HepG2 (cell line): ENCODE measurements at regions not wholly inside any gene's neighbourhood (a gene's known extent, or its start where the extent isn't known, plus 50 kb on each side); places are given as distances from the start of the nearest gene placed in this dataset.

ENCODE experiments used
- ATAC-seq: fragments of 200-7000 bp; cut with Tn5 transposase; 3 replicates; pipeline ENCODE4 v1.9.1; 2020; ENCODE audit warnings: mild to moderate bottlenecking, moderate library complexity
- BruUV-seq: library from RNA; stranded (reverse); fragments of 400-500 nt; replicated peaks from 2 replicates; lab custom pipeline; 2021; lab: Mats Ljungman, UMichigan
- CTCF ChIA-PET: fragments of 300-600 bp; formaldehyde crosslinking; extraction: SDS; loops from one replicate; lab custom pipeline; 2021; ENCODE audit warnings: low total read pairs, inconsistent platforms, low intra/inter-chr PET ratio; lab: Yijun Ruan, JAX
- POLR2A ChIA-PET: fragments of 350-600 bp; sonication (Branson Sonifier 250); formaldehyde crosslinking; loops from one replicate; lab custom pipeline; 2020; ENCODE audit warnings: antibody characterized with exemption, inconsistent platforms; lab: Yijun Ruan, JAX
- DNase-seq: peaks from one replicate; pipeline ENCODE4 v3.0.0-alpha.2; 2015; ENCODE audit warnings: low spot score
- FAIRE-seq: peaks from 3 replicates; lab custom pipeline; 2011; peaks lifted over from hg19 to GRCh38; lab: Jason Lieb, UNC
- H2AFZ ChIP-seq: one replicate; pipeline ENCODE4 v1.6.1; 2011; ENCODE audit warnings: low read length, inconsistent platforms
- H3K27ac ChIP-seq: fragments of 300-600 bp; 3 replicates; pipeline ENCODE4 v1.8.0; 2011; ENCODE audit warnings: mixed run types, mild to moderate bottlenecking, mixed read lengths, low read length, inconsistent platforms; ENCODE audit not compliant: insufficient read depth; ENCODE audit errors: extremely low read length
- H3K27me3 ChIP-seq, 2 experiments: fragments of 200-600 bp in 1 of 2; 2 replicates in 1 of 2; 3 replicates in 1 of 2; pipeline versions ENCODE4 v1.6.0 to v1.8.0; 2011; ENCODE audit warnings: low read length in 2 of 2, mild to moderate bottlenecking in 2 of 2, moderate library complexity in 2 of 2, inconsistent platforms in 1 of 2; ENCODE audit not compliant: insufficient read depth in 2 of 2, control insufficient read depth in 1 of 2
- H3K36me3 ChIP-seq, 2 experiments: fragments of 200-600 bp in 1 of 2; replicated peaks in 1 of 2; 2 replicates in 1 of 2; 3 replicates in 1 of 2; pipeline versions ENCODE4 v1.5.1 to v1.8.0; 2011; ENCODE audit warnings: low read length in 2 of 2, inconsistent platforms in 1 of 2; ENCODE audit not compliant: insufficient read depth in 2 of 2, control insufficient read depth in 1 of 2
- H3K4me1 ChIP-seq: 2 replicates; pipeline ENCODE4 v1.5.1; 2012; ENCODE audit warnings: low read length, inconsistent platforms; ENCODE audit not compliant: insufficient read depth
- H3K4me2 ChIP-seq: 2 replicates; pipeline ENCODE4 v1.6.0; 2011; ENCODE audit warnings: low read depth, low read length, inconsistent platforms
- H3K4me3 ChIP-seq, 3 experiments: fragments of 200-600 bp in 1 of 3; sonication (generic), shearing (Covaris generic) in 1 of 3; replicated peaks in 1 of 3; 2 replicates each; pipeline ENCODE4 v1.5.1; 2011 to 2016; ENCODE audit warnings: low read length in 3 of 3, inconsistent platforms in 2 of 3, low read depth in 2 of 3, mild to moderate bottlenecking in 2 of 3, control low read depth in 1 of 3, mixed read lengths in 1 of 3; ENCODE audit not compliant: insufficient read depth in 1 of 3
- H3K79me2 ChIP-seq: one replicate; pipeline ENCODE4 v1.6.1; 2011; ENCODE audit warnings: low read length, inconsistent platforms; ENCODE audit not compliant: insufficient read depth
- H3K9ac ChIP-seq: 2 replicates; pipeline ENCODE4 v1.6.0; 2011; ENCODE audit warnings: mild to moderate bottlenecking, low read depth, low read length, inconsistent platforms; ENCODE audit not compliant: insufficient read depth
- H3K9me3 ChIP-seq: 2 replicates; pipeline ENCODE4 v1.5.1; 2012; ENCODE audit warnings: mild to moderate bottlenecking, low read length
- H4K20me1 ChIP-seq: 2 replicates; pipeline ENCODE4 v1.6.0; 2011; ENCODE audit warnings: inconsistent platforms, mild to moderate bottlenecking, low read length, moderate library complexity; ENCODE audit not compliant: insufficient read depth
- BORCS8-MEF2B ChIP-seq: sonication (generic); formaldehyde crosslinking; IDR thresholded peaks from 2 replicates; pipeline ENCODE4 v1.8.0; 2022; ENCODE audit warnings: mild to moderate bottlenecking, missing genetic modification reagents
- FOXJ3 ChIP-seq: sonication (generic); formaldehyde crosslinking; IDR thresholded peaks from 2 replicates; pipeline ENCODE4 v1.4.0; 2020; ENCODE audit warnings: missing genetic modification reagents, mild to moderate bottlenecking, borderline replicate concordance
- FOXM1 ChIP-seq: sonication (generic); formaldehyde crosslinking; IDR thresholded peaks from 2 replicates; pipeline ENCODE4 v1.5.0; 2020; ENCODE audit warnings: missing genetic modification reagents
- HNRNPH1 ChIP-seq: fragments of 200-400 bp; formaldehyde crosslinking; optimal IDR thresholded peaks from 2 replicates; pipeline ENCODE3; 2017; ENCODE audit warnings: mild to moderate bottlenecking, low read depth, low read length
- MAFF ChIP-seq: IDR thresholded peaks from 2 replicates; pipeline ENCODE4 v1.6.1; 2011; ENCODE audit warnings: low read depth, low read length, improper control_type of control experiment
- MAFK ChIP-seq, 2 experiments: IDR thresholded peaks in 1 of 2; conservative IDR thresholded peaks in 1 of 2; 2 replicates each; pipeline ENCODE4 v1.6.1; 2011; ENCODE audit warnings: improper control_type of control experiment in 2 of 2, low read length in 2 of 2
- RFX1 ChIP-seq: fragments of 450-650 bp; IDR thresholded peaks from 2 replicates; pipeline ENCODE4 v1.6.1; 2017
- ZFP82 ChIP-seq: sonication (generic); formaldehyde crosslinking; IDR thresholded peaks from 2 replicates; pipeline ENCODE4 v1.5.1; 2020; ENCODE audit warnings: mild to moderate bottlenecking, missing genetic modification reagents, borderline replicate concordance
- ZIK1 ChIP-seq: sonication (generic); formaldehyde crosslinking; IDR thresholded peaks from 2 replicates; pipeline ENCODE4 v1.5.0; 2020; ENCODE audit warnings: mild to moderate bottlenecking, low read depth, missing genetic modification reagents, borderline replicate concordance
- ZKSCAN8 ChIP-seq: IDR thresholded peaks from 2 replicates; pipeline ENCODE4 v1.6.1; 2016; ENCODE audit warnings: borderline replicate concordance, missing genetic modification reagents, missing compliant biosample characterization
- ZNF138 ChIP-seq: sonication (generic); formaldehyde crosslinking; IDR thresholded peaks from 2 replicates; pipeline ENCODE4 v1.5.0; 2020; ENCODE audit warnings: mild to moderate bottlenecking, low read depth, missing genetic modification reagents
- ZNF772 ChIP-seq: sonication (generic); formaldehyde crosslinking; IDR thresholded peaks from 2 replicates; pipeline ENCODE4 v1.5.0; 2020; ENCODE audit warnings: mild to moderate bottlenecking, missing genetic modification reagents
- WGBS: methylation state at CpG from one replicate; pipeline ENCODE4 v1.1.6; 2017; ENCODE audit warnings: low lambda C conversion rate; 5-methylcytosine and 5-hydroxymethylcytosine counted together
- in situ Hi-C: cut with HindIII; loops from 2 replicates; pipeline ENCODE4 v1.10.0; 2017; ENCODE audit warnings: low pct_unique_long_range_greater_than_20kb; ENCODE audit not compliant: extremely low pct_ligation_motif_present
- intact Hi-C: fragments of 100-400 bp; cut with micrococcal nuclease; formaldehyde crosslinking; loops from one replicate; pipeline ENCODE4 v1.10.0; 2022; ENCODE audit not compliant: unreplicated experiment
- TF ChIP-seq, protein P1 (sequence below), 2 experiments: IDR thresholded peaks; 2 replicates each; pipeline ENCODE4 v1.6.1; 2011 to 2012; ENCODE audit warnings: low read length in 2 of 2, borderline replicate concordance in 1 of 2, low read depth in 1 of 2, mild to moderate bottlenecking in 1 of 2, moderate library complexity in 1 of 2
- TF ChIP-seq, protein P2 (sequence below): sonication (generic); formaldehyde crosslinking; conservative IDR thresholded peaks from 2 replicates; pipeline ENCODE4 v1.8.0; 2022; ENCODE audit warnings: mild to moderate bottlenecking, moderate library complexity, missing genetic modification reagents
- TF ChIP-seq, protein P3 (sequence below): IDR thresholded peaks from 2 replicates; pipeline ENCODE4 v1.6.1; 2016; ENCODE audit warnings: missing compliant biosample characterization, missing genetic modification reagents, borderline replicate concordance
- TF ChIP-seq, protein P4 (sequence below): sonication (generic); formaldehyde crosslinking; IDR thresholded peaks from 2 replicates; pipeline ENCODE4 v1.4.0; 2020; ENCODE audit warnings: missing genetic modification reagents

DNA sequence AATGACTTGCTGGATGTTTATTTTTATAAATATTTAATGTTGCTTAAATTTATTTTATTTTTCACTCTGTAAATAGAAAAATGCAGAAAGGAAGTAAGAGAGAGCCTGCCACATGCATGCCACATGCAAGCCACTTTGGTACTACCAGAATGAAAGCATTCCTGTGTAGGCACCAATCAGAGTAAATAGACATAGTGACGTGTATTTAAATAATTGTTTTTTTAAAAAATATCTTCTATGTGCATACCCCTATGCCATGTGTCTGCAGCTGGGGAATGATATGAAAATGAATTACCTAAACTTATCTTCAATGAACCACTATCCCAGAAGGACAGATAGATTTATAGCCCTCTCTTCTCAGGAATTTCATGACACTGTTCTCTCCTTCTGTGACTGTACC is 651.5 kb upstream of the RIOK2 start (continued):
- TF ChIP-seq, protein P1, sequence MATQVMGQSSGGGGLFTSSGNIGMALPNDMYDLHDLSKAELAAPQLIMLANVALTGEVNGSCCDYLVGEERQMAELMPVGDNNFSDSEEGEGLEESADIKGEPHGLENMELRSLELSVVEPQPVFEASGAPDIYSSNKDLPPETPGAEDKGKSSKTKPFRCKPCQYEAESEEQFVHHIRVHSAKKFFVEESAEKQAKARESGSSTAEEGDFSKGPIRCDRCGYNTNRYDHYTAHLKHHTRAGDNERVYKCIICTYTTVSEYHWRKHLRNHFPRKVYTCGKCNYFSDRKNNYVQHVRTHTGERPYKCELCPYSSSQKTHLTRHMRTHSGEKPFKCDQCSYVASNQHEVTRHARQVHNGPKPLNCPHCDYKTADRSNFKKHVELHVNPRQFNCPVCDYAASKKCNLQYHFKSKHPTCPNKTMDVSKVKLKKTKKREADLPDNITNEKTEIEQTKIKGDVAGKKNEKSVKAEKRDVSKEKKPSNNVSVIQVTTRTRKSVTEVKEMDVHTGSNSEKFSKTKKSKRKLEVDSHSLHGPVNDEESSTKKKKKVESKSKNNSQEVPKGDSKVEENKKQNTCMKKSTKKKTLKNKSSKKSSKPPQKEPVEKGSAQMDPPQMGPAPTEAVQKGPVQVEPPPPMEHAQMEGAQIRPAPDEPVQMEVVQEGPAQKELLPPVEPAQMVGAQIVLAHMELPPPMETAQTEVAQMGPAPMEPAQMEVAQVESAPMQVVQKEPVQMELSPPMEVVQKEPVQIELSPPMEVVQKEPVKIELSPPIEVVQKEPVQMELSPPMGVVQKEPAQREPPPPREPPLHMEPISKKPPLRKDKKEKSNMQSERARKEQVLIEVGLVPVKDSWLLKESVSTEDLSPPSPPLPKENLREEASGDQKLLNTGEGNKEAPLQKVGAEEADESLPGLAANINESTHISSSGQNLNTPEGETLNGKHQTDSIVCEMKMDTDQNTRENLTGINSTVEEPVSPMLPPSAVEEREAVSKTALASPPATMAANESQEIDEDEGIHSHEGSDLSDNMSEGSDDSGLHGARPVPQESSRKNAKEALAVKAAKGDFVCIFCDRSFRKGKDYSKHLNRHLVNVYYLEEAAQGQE (IDR thresholded peaks at IDR 0.05; ENCODE audit: borderline replicate concordance in 1 of 2, low read depth in 1 of 2, low read length in 2 of 2): no peak
- no peak for TF ChIP-seq ZNF138 (CRISPR knock-in tag)
- TF ChIP-seq, protein P2, sequence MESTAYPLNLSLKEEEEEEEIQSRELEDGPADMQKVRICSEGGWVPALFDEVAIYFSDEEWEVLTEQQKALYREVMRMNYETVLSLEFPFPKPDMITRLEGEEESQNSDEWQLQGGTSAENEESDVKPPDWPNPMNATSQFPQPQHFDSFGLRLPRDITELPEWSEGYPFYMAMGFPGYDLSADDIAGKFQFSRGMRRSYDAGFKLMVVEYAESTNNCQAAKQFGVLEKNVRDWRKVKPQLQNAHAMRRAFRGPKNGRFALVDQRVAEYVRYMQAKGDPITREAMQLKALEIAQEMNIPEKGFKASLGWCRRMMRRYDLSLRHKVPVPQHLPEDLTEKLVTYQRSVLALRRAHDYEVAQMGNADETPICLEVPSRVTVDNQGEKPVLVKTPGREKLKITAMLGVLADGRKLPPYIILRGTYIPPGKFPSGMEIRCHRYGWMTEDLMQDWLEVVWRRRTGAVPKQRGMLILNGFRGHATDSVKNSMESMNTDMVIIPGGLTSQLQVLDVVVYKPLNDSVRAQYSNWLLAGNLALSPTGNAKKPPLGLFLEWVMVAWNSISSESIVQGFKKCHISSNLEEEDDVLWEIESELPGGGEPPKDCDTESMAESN (CRISPR knock-in tag): no peak
- TF ChIP-seq ZKSCAN8 (CRISPR knock-in tag): no peak
- TF ChIP-seq, all 625 proteins: peak for 0

DNA sequence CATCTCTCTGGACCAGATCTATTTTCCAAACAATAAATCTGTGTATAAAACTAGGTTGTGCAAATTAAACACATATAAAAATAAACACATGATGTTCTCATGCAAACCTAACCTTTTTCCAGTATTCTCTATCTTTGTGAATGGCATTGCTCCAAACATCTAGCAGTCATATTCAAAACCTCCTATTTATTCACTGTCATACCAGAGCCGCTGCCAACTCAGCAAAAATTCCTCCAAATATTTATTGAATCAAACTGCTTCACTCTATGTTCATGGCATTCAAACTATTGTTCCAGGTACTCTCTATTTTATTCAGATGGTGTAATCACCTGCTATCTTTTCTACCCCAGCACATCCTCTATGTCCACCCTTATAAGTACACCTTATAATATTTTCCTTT is 652.1 kb upstream of the RIOK2 start:
- POLR2A ChIA-PET: no interaction called here
- no TSS peak for BruUV-seq
- intact Hi-C loops: no loop called here
- no peak for TF ChIP-seq ZFP82 (CRISPR knock-in tag)
- TF ChIP-seq BORCS8-MEF2B: no peak
- no peak for TF ChIP-seq FOXJ3 (CRISPR knock-in tag)
- no peak for TF ChIP-seq ZNF772 (CRISPR knock-in tag)
- TF ChIP-seq, protein P3, sequence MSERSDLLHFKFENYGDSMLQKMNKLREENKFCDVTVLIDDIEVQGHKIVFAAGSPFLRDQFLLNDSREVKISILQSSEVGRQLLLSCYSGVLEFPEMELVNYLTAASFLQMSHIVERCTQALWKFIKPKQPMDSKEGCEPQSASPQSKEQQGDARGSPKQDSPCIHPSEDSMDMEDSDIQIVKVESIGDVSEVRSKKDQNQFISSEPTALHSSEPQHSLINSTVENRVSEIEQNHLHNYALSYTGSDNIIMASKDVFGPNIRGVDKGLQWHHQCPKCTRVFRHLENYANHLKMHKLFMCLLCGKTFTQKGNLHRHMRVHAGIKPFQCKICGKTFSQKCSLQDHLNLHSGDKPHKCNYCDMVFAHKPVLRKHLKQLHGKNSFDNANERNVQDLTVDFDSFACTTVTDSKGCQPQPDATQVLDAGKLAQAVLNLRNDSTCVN (CRISPR knock-in tag): no peak
- TF ChIP-seq RFX1: no peak
- TF ChIP-seq HNRNPH1: no peak
- TF ChIP-seq MAFF: peak; percentile 71
- TF ChIP-seq, protein P4, sequence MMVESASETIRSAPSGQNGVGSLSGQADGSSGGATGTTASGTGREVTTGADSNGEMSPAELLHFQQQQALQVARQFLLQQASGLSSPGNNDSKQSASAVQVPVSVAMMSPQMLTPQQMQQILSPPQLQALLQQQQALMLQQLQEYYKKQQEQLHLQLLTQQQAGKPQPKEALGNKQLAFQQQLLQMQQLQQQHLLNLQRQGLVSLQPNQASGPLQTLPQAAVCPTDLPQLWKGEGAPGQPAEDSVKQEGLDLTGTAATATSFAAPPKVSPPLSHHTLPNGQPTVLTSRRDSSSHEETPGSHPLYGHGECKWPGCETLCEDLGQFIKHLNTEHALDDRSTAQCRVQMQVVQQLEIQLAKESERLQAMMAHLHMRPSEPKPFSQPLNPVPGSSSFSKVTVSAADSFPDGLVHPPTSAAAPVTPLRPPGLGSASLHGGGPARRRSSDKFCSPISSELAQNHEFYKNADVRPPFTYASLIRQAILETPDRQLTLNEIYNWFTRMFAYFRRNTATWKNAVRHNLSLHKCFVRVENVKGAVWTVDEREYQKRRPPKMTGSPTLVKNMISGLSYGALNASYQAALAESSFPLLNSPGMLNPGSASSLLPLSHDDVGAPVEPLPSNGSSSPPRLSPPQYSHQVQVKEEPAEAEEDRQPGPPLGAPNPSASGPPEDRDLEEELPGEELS (CRISPR knock-in tag): no peak
- TF ChIP-seq ZIK1 (CRISPR knock-in tag): no peak
- TF ChIP-seq MAFK (conservative IDR thresholded peaks at IDR 0.05 in 1 of 2, IDR thresholded peaks at IDR 0.05 in 1 of 2; ENCODE audit: low read length in 2 of 2): peak; percentile 60 to 79
- TF ChIP-seq FOXM1 (CRISPR knock-in tag): no peak

More for the DNA sequence above, 652.1 kb upstream of the RIOK2 start:
- Histone ChIP-seq H3K9ac (no peak overlapping the region), H2AFZ (no peak overlapping the region), H3K4me1 (no peaks in the 10 kb centered on the region), H3K27me3 (no peaks in the 10 kb centered on the region), H4K20me1 (no peaks in the 10 kb centered on the region), H3K4me2 (no peak overlapping the region), H3K4me3 (no peak overlapping the region), H3K79me2 (no peaks in the 10 kb centered on the region), H3K9me3 (no peaks in the 10 kb centered on the region), H3K27ac (no peak overlapping the region), H3K36me3 (no peaks in the 10 kb centered on the region)
- in situ Hi-C loops: no loop called here
- CTCF ChIA-PET: no interaction called here
- WGBS: 4% methylated on average over 1 of the region's 1 CpG
- no peak for DNase-seq
- ATAC-seq: no peak
- FAIRE-seq: no peak
